BJ (cell line): ENCODE measurements at regions not wholly inside any gene's neighbourhood (a gene's known extent, or its start where the extent isn't known, plus 50 kb on each side); places are given as distances from the start of the nearest gene placed in this dataset.

ENCODE experiments used
- CTCF ChIA-PET: fragments of 350-600 bp; formaldehyde crosslinking; extraction: SDS; loops from one replicate; lab custom pipeline; 2021; ENCODE audit warnings: antibody characterized with exemption, inconsistent platforms; lab: Yijun Ruan, JAX
- POLR2A ChIA-PET: fragments of 300-600 bp; sonication (Branson Sonifier 250); formaldehyde crosslinking; extraction: SDS; loops from one replicate; lab custom pipeline; 2021; ENCODE audit warnings: antibody characterized with exemption; lab: Charles Lee
- DNase-seq: peaks from one replicate; pipeline ENCODE4 v3.0.0-alpha.2; 2011; ENCODE audit warnings: low read depth
- H3K27me3 ChIP-seq: 2 replicates; pipeline ENCODE4 v1.6.0; 2011; ENCODE audit warnings: low read length; ENCODE audit not compliant: control insufficient read depth, insufficient read depth
- H3K36me3 ChIP-seq: 2 replicates; pipeline ENCODE4 v1.5.1; 2011; ENCODE audit warnings: low read length; ENCODE audit not compliant: control insufficient read depth, insufficient read depth
- H3K4me3 ChIP-seq: 2 replicates; pipeline ENCODE4 v1.5.1; 2011; ENCODE audit warnings: low read depth, mild to moderate bottlenecking, control low read depth, low read length
- CTCF ChIP-seq: IDR thresholded peaks from 2 replicates; pipeline ENCODE4 v1.5.1; 2011; ENCODE audit warnings: low read depth, mild to moderate bottlenecking, control low read depth, inconsistent platforms, low read length, moderate library complexity; ENCODE audit not compliant: insufficient read depth

- ChIA-PET CTCF (interaction anchor here (0.7 to 2.2 kb wide), 4 partner anchors 8 to 72 kb away, joined by 3 to 7 read pairs (median 4); no protein-coding TSS in a partner anchor), POLR2A (no interaction called here)
- TF ChIP-seq CTCF = no peak
- Histone ChIP-seq H3K36me3 (no peaks in the 10 kb centered on the region), H3K4me3 (no peak overlapping the region), H3K27me3 (no peaks in the 10 kb centered on the region)
- DNase-seq = no peak
Measured at GRCh38 chr10:33402220-33403073, 68.0 kb upstream of the NRP1 start.

- no peak overlapping the region for H3K4me3 ChIP-seq
- ChIA-PET CTCF (interaction anchor here (1.2 kb wide), 1 partner anchor 9 kb away, joined by 3 read pairs; no protein-coding TSS in a partner anchor), POLR2A (no interaction called here)
- H3K27me3 ChIP-seq = no peaks in the 10 kb centered on the region
- TF ChIP-seq CTCF = no peak
- no peak for DNase-seq
- no peaks in the 10 kb centered on the region for H3K36me3 ChIP-seq
Measured at GRCh38 chr10:33401300-33401699, 66.8 kb upstream of the NRP1 start.

GRCh38 chr10:33398796-33399195 lies 64.3 kb upstream of the NRP1 start:
- CTCF ChIA-PET = interaction anchor here (0.5 kb wide), 1 partner anchor 865 kb away, joined by 3 read pairs; no protein-coding TSS in a partner anchor
- no peak overlapping the region for H3K4me3 ChIP-seq
- H3K27me3 ChIP-seq = no peaks in the 10 kb centered on the region; the same call in 1 of the 2 replicates
- DNase-seq = no peak
- H3K36me3 ChIP-seq = no peaks in the 10 kb centered on the region
- POLR2A ChIA-PET = no interaction called here
- no peak for TF ChIP-seq CTCF

GRCh38 chr10:33396938-33397337 lies 62.5 kb upstream of the NRP1 start:
- peaks cover 2% of the 10 kb centered on the region; the same call in 1 of the 2 replicates for H3K27me3 ChIP-seq
- H3K36me3 ChIP-seq = no peaks in the 10 kb centered on the region
- no peak overlapping the region for H3K4me3 ChIP-seq
- CTCF ChIA-PET = no interaction called here
- POLR2A ChIA-PET = no interaction called here
- no peak for DNase-seq
- TF ChIP-seq CTCF = no peak

- peaks cover 2% of the 10 kb centered on the region; the same call in 1 of the 2 replicates for H3K27me3 ChIP-seq
- ChIA-PET CTCF (no interaction called here), POLR2A (no interaction called here)
- H3K4me3 ChIP-seq = no peak overlapping the region
- no peak for TF ChIP-seq CTCF
- no peaks in the 10 kb centered on the region for H3K36me3 ChIP-seq
- no peak for DNase-seq
Measured at GRCh38 chr10:33396279-33396678, 61.8 kb upstream of the NRP1 start.
